ENCODE measurements at regions not wholly inside any gene's neighbourhood (a gene's known extent, or its start where the extent isn't known, plus 50 kb on each side); places are given as distances from the start of the nearest gene placed in this dataset.

DNA sequence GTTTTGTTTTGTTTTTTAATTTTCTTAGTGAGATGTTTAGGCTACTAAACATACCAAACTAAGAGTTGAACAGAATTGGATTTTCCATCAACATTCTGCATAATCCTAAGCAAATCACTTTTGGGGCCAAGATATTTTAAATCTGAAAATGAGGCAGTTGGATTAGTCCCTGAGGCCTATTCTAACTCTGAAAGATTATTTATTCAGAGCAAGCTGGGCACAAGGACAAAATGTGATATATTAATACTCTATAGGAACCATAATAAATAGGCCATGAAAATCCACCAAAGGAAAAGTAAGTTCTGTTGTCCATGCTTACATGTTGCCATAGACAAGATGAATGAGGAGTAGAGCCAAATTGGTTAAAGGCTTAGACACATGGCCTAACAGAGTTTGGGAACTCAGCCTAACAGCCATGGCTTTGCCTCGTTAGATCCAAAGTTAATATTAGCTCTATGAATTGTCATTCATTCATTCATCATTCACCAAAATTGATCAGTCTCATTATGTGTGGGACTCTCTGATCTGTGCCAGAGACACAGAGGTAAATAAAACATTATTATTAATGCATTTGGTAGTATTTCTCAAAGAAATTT lies 183.5 kb downstream of the SCG2 start:
- H3K27me3 Mint-ChIP-seq: no peaks in the 10 kb centered on the region
- no peak for ATAC-seq
- H3K4me3 Mint-ChIP-seq: no peak overlapping the region
- H3K36me3 Mint-ChIP-seq: no peaks in the 10 kb centered on the region
- CTCF ChIA-PET: no interaction called here
- no peak overlapping the region for H3K27ac Mint-ChIP-seq
- no peaks in the 10 kb centered on the region for H3K4me1 Mint-ChIP-seq
- DNase-seq: no peak
- no peaks in the 10 kb centered on the region for H3K9me3 Mint-ChIP-seq (ENCODE audit: low read depth)

DNA sequence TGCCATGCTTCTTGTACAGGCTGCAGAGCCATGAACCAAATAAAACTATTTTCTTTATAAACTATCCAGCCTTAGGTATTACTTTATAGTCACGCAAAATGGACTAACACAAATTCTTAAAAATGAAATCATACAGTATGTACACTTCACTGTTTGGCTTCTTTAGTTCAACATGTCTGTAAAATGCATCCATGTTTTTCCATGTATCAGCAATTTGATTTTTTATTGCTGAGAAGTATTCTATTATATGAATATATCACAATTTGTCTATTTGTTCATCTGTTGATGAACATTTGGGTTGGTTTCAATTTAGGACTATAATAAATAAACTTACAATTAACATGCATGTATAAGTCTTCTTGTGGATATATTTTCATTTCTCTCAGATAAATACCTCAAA lies 182.1 kb downstream of the SCG2 start:
- no peaks in the 10 kb centered on the region for H3K4me1 Mint-ChIP-seq
- H3K4me3 Mint-ChIP-seq: no peak overlapping the region
- no peaks in the 10 kb centered on the region for H3K27me3 Mint-ChIP-seq
- H3K36me3 Mint-ChIP-seq: no peaks in the 10 kb centered on the region
- no peak overlapping the region for H3K27ac Mint-ChIP-seq
- ATAC-seq: no peak
- no peak for DNase-seq
- CTCF ChIA-PET: no interaction called here
- H3K9me3 Mint-ChIP-seq (ENCODE audit: low read depth): no peaks in the 10 kb centered on the region

DNA sequence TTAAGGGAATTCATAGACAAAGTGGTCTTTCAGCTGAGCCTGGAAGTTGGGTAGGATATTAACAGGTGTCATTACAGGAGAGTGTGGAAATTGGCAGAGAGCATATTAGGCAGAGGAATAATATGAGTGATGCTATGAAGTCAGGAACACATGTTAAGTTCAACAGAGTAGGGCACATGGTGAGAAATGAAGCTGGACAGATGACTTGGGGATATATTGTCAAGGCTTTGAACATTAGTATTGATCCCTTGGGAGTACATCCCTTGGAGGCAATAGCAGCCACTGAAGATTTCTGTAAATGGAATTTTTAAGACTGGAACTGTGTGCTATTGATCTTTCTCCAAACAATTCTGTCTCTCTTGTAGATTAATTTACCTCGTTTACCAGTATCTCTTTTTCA lies 170.7 kb downstream of the SCG2 start:
- CTCF ChIA-PET: no interaction called here
- H3K4me1 Mint-ChIP-seq: no peaks in the 10 kb centered on the region
- ATAC-seq: no peak

DNA sequence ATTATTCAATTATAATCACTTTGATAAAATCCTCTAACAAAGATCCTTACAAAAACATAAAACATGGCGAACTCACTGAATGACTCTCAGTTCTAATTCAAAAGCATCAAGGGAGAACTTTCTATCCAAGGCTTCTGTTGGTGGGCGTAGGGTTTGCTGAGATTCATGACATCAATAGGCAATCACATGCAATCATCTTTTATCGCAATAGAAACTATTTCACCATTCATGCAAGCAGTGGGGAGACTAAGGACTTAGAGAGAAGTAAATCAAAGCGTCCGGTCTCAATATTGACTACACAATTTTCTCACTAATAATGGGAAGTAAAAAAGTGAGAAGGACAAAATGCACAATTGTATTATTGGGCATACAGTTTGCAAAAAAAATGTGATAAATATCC lies 168.7 kb downstream of the SCG2 start:
- Mint-ChIP-seq H3K27me3 (no peaks in the 10 kb centered on the region), H3K4me1 (no peaks in the 10 kb centered on the region), H3K36me3 (no peaks in the 10 kb centered on the region), H3K27ac (no peak overlapping the region), H3K4me3 (no peak overlapping the region), H3K9me3 (ENCODE audit: low read depth) (no peaks in the 10 kb centered on the region)
- CTCF ChIA-PET: no interaction called here
- ATAC-seq (no peak), DNase-seq (no peak)

More for the DNA sequence above, 170.7 kb downstream of the SCG2 start:
- no peak for DNase-seq
- no peaks in the 10 kb centered on the region for H3K27me3 Mint-ChIP-seq
- no peak overlapping the region for H3K4me3 Mint-ChIP-seq
- no peaks in the 10 kb centered on the region for H3K36me3 Mint-ChIP-seq
- no peaks in the 10 kb centered on the region for H3K9me3 Mint-ChIP-seq (ENCODE audit: low read depth)
- no peak overlapping the region for H3K27ac Mint-ChIP-seq

DNA sequence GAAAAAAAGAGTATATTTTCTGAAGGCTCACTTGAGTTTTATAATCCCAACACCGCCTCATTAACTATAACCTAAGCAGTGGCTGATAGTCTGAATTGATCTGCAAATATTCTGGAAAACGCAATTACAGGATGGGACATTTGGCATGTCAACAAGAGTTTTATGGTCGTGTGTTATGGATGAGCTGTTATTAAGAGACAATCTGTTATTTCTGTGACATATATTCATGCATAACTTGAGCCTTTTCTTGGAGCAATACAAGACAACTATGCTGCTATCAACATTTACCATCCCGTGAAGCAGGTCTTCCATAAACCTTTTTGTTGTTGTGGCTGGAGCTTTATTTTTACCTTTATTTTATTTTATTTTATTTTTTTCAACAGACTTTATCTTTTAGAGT lies 164.4 kb downstream of the SCG2 start:
- Mint-ChIP-seq H3K27ac (no peak overlapping the region), H3K4me3 (no peak overlapping the region), H3K36me3 (no peaks in the 10 kb centered on the region), H3K4me1 (no peaks in the 10 kb centered on the region), H3K27me3 (no peaks in the 10 kb centered on the region), H3K9me3 (ENCODE audit: low read depth) (no peaks in the 10 kb centered on the region)
- no peak for DNase-seq
- CTCF ChIA-PET: no interaction called here
- no peak for ATAC-seq

DNA sequence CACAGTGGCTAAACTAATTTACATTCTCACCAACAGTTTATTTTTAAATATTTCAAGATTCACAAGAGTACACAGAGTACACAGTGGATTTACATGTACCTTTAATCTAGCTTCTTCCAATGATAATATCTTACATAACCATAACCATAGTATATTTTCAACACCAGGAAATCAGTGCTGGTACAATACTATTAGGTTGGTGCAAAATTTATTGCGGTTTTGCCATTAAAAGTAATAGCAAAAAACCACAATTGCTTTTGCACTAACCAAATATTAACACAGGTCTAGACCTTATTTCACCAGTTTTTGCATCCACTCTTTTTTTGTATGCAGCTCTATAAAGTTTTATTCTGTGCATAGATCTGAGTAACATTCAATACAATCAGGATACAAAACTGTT lies 163.0 kb downstream of the SCG2 start:
- no peak overlapping the region for H3K27ac Mint-ChIP-seq
- H3K4me1 Mint-ChIP-seq: no peaks in the 10 kb centered on the region
- H3K36me3 Mint-ChIP-seq: no peaks in the 10 kb centered on the region
- no peaks in the 10 kb centered on the region for H3K27me3 Mint-ChIP-seq
- no peaks in the 10 kb centered on the region for H3K9me3 Mint-ChIP-seq (ENCODE audit: low read depth)
- CTCF ChIA-PET: no interaction called here
- DNase-seq: no peak
- no peak overlapping the region for H3K4me3 Mint-ChIP-seq
- ATAC-seq: no peak

DNA sequence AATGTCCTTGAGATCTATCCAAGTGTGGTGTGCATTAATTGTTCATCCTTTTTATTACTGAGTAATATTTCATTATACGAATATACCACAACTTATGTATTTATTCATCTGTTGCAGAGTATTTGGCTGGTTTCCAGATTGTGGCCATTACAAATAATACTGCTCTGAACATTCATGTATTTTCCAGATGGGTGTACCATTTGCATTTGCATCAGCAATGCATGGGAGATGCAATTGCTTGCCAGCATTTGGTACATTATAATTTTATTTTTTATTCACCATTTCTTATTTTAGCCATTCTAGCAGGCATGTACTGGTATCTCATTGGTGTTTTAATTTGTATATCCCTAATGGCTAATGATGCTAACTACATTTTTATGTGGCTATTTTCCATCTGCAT lies 162.4 kb downstream of the SCG2 start:
- Mint-ChIP-seq H3K36me3 (no peaks in the 10 kb centered on the region), H3K27ac (no peak overlapping the region), H3K4me1 (no peaks in the 10 kb centered on the region), H3K4me3 (no peak overlapping the region), H3K27me3 (no peaks in the 10 kb centered on the region), H3K9me3 (ENCODE audit: low read depth) (no peaks in the 10 kb centered on the region)
- ATAC-seq (no peak), DNase-seq (no peak)
- CTCF ChIA-PET: no interaction called here

DNA sequence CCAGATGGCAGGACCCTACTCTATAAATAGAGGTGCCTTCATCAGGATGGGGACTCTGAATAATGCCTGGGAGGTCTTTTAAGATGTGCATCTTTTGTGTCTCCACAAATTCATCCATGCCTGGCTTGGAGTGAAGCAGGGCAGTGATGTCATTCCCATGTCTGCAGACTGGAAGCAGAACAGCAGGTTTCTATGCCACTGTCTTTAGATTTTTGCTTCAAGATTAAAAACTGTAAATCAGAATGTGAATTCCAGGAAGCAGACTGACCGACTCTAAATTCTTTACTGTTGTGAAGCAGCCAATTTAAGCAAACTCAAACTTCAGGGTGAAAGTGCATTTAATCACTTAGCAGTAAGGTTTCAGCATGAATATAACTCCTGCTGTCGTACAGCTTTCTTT lies 159.3 kb downstream of the SCG2 start:
- Mint-ChIP-seq H3K36me3 (no peaks in the 10 kb centered on the region), H3K27me3 (no peaks in the 10 kb centered on the region), H3K4me3 (no peak overlapping the region), H3K27ac (no peak overlapping the region), H3K9me3 (ENCODE audit: low read depth) (no peaks in the 10 kb centered on the region), H3K4me1 (no peaks in the 10 kb centered on the region)
- ATAC-seq (no peak), DNase-seq (no peak)
- CTCF ChIA-PET: no interaction called here

DNA sequence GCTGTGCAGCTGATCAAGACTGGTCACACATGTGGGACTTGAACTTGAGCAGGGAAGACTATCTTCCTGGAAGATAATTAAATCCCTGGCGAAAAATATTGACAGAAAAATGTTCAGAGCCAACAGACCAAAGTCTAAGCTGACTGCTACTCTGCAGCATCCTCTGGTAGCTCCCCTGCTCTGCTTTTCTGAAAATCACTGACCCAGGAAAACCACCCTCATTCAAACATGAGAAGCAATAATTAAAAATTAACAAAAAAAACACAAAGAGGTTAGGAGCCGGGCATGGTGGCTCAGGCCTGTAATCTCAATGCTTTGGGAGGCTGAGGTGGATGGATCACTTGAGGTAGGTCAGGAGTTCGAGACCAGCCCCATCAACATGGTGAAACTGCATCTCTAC lies 151.9 kb downstream of the SCG2 start:
- DNase-seq (no peak), ATAC-seq (no peak)
- Mint-ChIP-seq H3K27me3 (no peaks in the 10 kb centered on the region), H3K4me1 (no peaks in the 10 kb centered on the region), H3K27ac (no peak overlapping the region), H3K9me3 (ENCODE audit: low read depth) (no peaks in the 10 kb centered on the region), H3K36me3 (no peaks in the 10 kb centered on the region), H3K4me3 (no peak overlapping the region)
- CTCF ChIA-PET: no interaction called here

DNA sequence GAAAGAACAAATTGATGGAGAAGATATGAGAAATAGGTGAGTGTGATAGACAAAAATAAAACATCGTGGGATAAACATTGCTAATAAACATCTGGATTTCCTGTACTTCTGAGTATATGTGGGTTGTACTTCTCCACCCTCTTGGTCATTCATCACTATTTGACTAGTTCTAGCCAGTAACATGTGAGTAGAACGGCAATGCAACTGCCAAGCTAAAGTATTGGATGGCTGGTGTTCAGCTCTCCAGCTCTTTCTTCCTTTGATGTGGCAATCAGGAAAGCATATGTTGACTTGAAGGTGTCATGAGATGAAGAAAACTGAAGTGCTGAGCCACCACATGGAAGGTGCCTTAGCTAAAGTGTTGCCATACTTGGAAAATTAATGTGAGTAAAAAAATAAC lies 144.9 kb downstream of the SCG2 start:
- Mint-ChIP-seq H3K4me3 (no peak overlapping the region), H3K27me3 (no peaks in the 10 kb centered on the region), H3K36me3 (no peaks in the 10 kb centered on the region), H3K9me3 (ENCODE audit: low read depth) (no peaks in the 10 kb centered on the region), H3K4me1 (no peaks in the 10 kb centered on the region), H3K27ac (no peak overlapping the region)
- ATAC-seq (no peak), DNase-seq (no peak)
- CTCF ChIA-PET: no interaction called here

DNA sequence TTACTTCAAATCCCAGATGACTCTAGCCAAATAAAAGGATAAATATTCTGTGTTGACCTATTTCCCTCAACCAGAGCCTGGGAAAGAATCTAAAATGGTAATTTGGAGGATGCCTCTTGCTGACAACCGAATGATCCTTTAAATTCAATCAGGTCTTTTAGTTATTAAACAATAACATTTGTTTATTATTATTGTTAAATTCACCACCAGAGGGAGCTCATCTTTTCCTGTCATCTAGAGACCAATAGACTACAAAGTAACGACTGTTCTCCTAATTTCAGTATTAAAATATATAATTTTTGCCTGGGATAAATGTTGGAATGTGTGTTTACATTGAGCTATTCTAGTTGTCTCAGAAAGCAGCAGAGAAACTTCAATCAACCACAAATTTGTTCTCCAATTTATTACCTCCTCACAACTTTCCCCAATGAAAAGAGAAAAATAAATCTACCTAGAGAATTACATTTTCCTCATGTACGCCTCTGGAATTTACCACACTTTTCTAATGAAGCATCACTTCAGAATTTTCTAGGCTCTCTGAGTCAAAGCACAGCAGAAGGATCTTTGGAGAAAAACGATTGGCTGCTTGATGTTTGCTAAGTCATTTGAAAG lies 142.7 kb downstream of the SCG2 start:
- DNase-seq (no peak), ATAC-seq (no peak)
- H3K4me3 Mint-ChIP-seq: no peak overlapping the region
- no peaks in the 10 kb centered on the region for H3K27me3 Mint-ChIP-seq
- CTCF ChIA-PET: interaction anchor here (0.6 to 0.9 kb wide), 2 partner anchors 40 to 143 kb away, joined by 3 read pairs; partner anchors contain the start of gene SCG2
- no peak overlapping the region for H3K27ac Mint-ChIP-seq
- H3K4me1 Mint-ChIP-seq: no peaks in the 10 kb centered on the region
- no peaks in the 10 kb centered on the region for H3K9me3 Mint-ChIP-seq (ENCODE audit: low read depth)
- no peaks in the 10 kb centered on the region for H3K36me3 Mint-ChIP-seq

DNA sequence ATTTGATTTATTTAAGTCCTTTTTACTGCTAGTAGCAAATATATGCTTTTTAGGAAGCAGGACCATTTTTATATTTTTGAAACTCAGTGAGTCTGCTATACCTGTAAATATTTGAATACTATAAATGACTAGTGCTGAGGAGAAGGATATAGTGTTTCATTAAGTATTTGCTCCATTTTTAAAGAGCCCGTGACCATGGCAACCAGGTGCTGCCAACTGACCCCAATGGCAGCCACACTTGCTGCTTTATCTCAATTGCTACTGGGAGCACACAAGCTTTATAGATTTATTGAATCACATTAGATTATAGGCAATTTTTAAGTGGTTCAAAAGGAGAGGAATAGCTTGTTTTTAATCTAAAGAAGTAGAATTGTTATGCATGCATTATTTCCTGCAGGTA lies 142.0 kb downstream of the SCG2 start:
- no peak for ATAC-seq
- no peaks in the 10 kb centered on the region for H3K9me3 Mint-ChIP-seq (ENCODE audit: low read depth)
- no peak for DNase-seq

DNA sequence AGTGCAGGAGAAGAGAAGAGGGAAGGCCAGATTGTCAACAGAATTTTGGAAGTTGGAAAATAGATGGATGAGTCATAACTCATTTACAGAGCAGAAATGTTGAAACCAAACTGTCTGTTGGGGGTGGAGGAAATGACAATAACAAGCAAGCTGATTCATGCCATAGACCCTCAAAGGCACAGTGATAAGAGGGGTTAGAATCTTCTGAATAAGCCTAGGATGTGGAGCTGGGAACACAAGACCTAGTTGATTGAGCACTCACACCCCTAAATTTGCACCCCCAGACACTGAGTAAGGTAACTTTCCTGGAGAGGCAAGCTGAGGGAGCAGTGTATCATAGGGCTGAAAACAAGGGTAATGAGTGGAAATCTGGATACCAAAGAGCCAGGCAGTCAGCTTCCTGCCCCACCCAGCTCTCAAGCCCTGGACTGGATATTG lies 141.4 kb downstream of the SCG2 start:
- no peaks in the 10 kb centered on the region for H3K27me3 Mint-ChIP-seq
- H3K27ac Mint-ChIP-seq: no peak overlapping the region
- DNase-seq: no peak
- H3K36me3 Mint-ChIP-seq: no peaks in the 10 kb centered on the region
- ATAC-seq: no peak
- H3K4me1 Mint-ChIP-seq: no peaks in the 10 kb centered on the region
- no peaks in the 10 kb centered on the region for H3K9me3 Mint-ChIP-seq (ENCODE audit: low read depth)
- CTCF ChIA-PET: no interaction called here
- H3K4me3 Mint-ChIP-seq: no peak overlapping the region

More for the DNA sequence above, 142.0 kb downstream of the SCG2 start:
- Mint-ChIP-seq H3K4me1 (no peaks in the 10 kb centered on the region), H3K4me3 (no peak overlapping the region), H3K36me3 (no peaks in the 10 kb centered on the region), H3K27me3 (no peaks in the 10 kb centered on the region), H3K27ac (no peak overlapping the region)
- CTCF ChIA-PET: no interaction called here

DNA sequence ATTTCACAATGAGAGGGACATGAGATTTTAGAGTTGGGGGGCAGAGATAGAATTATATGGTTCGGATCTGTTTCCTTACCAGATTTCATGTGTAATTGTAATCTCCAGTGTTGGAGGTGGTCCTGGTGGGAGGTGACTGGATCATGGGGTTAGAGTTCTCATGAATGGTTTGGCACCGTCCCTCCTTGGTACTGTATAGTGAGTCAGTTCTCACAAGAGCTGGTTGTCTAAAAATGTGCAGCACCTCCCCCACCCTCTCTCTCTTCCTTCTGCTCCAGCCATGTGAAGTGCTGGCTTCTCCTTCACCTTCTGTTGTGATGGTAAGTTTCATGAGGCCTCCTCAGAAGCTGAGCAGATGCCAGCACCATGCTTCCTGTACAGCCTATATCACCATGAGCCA lies 138.1 kb downstream of the SCG2 start:
- H3K27ac Mint-ChIP-seq: no peak overlapping the region
- CTCF ChIA-PET: no interaction called here
- no peaks in the 10 kb centered on the region for H3K36me3 Mint-ChIP-seq
- H3K4me1 Mint-ChIP-seq: no peaks in the 10 kb centered on the region
- DNase-seq (no peak), ATAC-seq (no peak)
- H3K4me3 Mint-ChIP-seq: no peak overlapping the region
- H3K27me3 Mint-ChIP-seq: no peaks in the 10 kb centered on the region
- H3K9me3 Mint-ChIP-seq (ENCODE audit: low read depth): no peaks in the 10 kb centered on the region

DNA sequence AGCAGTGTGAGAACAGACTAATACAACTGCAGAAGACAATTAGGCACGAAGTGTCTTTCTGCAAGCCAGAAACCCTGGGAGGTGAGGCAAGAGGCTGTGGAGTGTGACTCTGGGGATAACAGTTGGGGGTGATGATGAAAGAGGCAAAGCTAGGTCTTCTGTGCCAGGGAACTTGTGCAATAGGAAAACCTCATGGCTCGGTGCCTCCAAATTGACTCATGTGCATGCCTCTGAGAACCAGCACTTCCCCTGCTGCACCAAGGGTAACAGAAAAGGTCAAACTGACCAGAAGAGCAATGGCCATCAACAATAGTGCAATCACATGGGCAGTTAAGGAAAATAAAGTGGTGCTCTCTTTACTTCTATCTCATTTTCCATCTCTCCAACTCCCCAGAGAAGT lies 136.4 kb downstream of the SCG2 start:
- Mint-ChIP-seq H3K4me3 (no peak overlapping the region), H3K9me3 (ENCODE audit: low read depth) (no peaks in the 10 kb centered on the region), H3K27ac (no peak overlapping the region), H3K4me1 (no peaks in the 10 kb centered on the region), H3K36me3 (no peaks in the 10 kb centered on the region), H3K27me3 (no peaks in the 10 kb centered on the region)
- DNase-seq: no peak
- CTCF ChIA-PET: no interaction called here
- no peak for ATAC-seq

Data from activated CD8-positive, alpha-beta memory T cell treated with anti-CD3 and anti-CD28 coated beads, Interleukin-2, amount 10 ng/mL, durations not matched to agents 7 days and 5 days (primary cell).